Astrocyte (in vitro differentiated cells and primary cell): ENCODE measurements at regions not wholly inside any gene's neighbourhood (a gene's known extent, or its start where the extent isn't known, plus 50 kb on each side); places are given as distances from the start of the nearest gene placed in this dataset.
A peak's percentile ranks its signal among the peaks of the same experiment; 100 is the strongest.

Source experiments
- DNase-seq: peaks from one replicate; pipeline ENCODE4 v3.0.0-alpha.2; 2010; ENCODE audit warnings: low read depth
- FAIRE-seq: peaks from 2 replicates; lab custom pipeline; 2011; peaks lifted over from hg19 to GRCh38; lab: Jason Lieb, UNC
- H2AFZ ChIP-seq: 2 replicates; pipeline ENCODE4 v1.6.0; 2012; ENCODE audit warnings: low read depth, low read length, inconsistent platforms
- H3K27ac ChIP-seq: 2 replicates; pipeline ENCODE4 v1.5.1; 2011; ENCODE audit warnings: low read depth, low read length, inconsistent platforms
- H3K27me3 ChIP-seq: 2 replicates; pipeline ENCODE4 v1.6.0; 2011; ENCODE audit warnings: low read length, inconsistent platforms; ENCODE audit not compliant: insufficient read depth
- H3K36me3 ChIP-seq: 2 replicates; pipeline ENCODE4 v1.5.1; 2011; ENCODE audit warnings: low read length, inconsistent platforms; ENCODE audit not compliant: insufficient read depth
- H3K4me1 ChIP-seq: 2 replicates; pipeline ENCODE4 v1.5.1; 2011; ENCODE audit warnings: low read length, inconsistent platforms; ENCODE audit not compliant: insufficient read depth
- H3K4me2 ChIP-seq: 2 replicates; pipeline ENCODE4 v1.6.0; 2012; ENCODE audit warnings: low read length, inconsistent platforms
- H3K4me3 ChIP-seq: 2 replicates; pipeline ENCODE4 v1.5.1; 2011; ENCODE audit warnings: low read depth, mild to moderate bottlenecking, low read length, inconsistent platforms; ENCODE audit not compliant: insufficient read depth
- H3K79me2 ChIP-seq: 2 replicates; pipeline ENCODE4 v1.6.0; 2012; ENCODE audit warnings: mild to moderate bottlenecking, low read length, inconsistent platforms; ENCODE audit not compliant: insufficient read depth
- H3K9ac ChIP-seq: 2 replicates; pipeline ENCODE4 v1.6.0; 2012; ENCODE audit warnings: mild to moderate bottlenecking, low read length, inconsistent platforms
- H3K9me3 ChIP-seq: 2 replicates; pipeline ENCODE4 v1.5.1; 2012; ENCODE audit warnings: low read depth, mild to moderate bottlenecking, low read length, inconsistent platforms; ENCODE audit not compliant: insufficient read depth
- H4K20me1 ChIP-seq: 2 replicates; pipeline ENCODE4 v1.6.0; 2012; ENCODE audit warnings: low read length, inconsistent platforms; ENCODE audit not compliant: insufficient read depth
- H3K27ac Mint-ChIP-seq: one replicate; pipeline ENCODE4 v1.8.0; 2021; ENCODE audit warnings: mild to moderate bottlenecking, mixed read lengths; ENCODE audit not compliant: unreplicated experiment
- H3K27me3 Mint-ChIP-seq: one replicate; pipeline ENCODE4 v1.8.0; 2021; ENCODE audit warnings: low read depth, mixed read lengths; ENCODE audit not compliant: unreplicated experiment
- H3K36me3 Mint-ChIP-seq: one replicate; pipeline ENCODE4 v1.8.0; 2021; ENCODE audit warnings: low read depth, mixed read lengths; ENCODE audit not compliant: unreplicated experiment
- H3K4me1 Mint-ChIP-seq: one replicate; pipeline ENCODE4 v1.8.0; 2021; ENCODE audit warnings: low read depth, mixed read lengths; ENCODE audit not compliant: unreplicated experiment
- H3K4me3 Mint-ChIP-seq: one replicate; pipeline ENCODE4 v1.8.0; 2021; ENCODE audit warnings: mild to moderate bottlenecking, moderate library complexity, mixed read lengths; ENCODE audit not compliant: unreplicated experiment
- H3K9me3 Mint-ChIP-seq: one replicate; pipeline ENCODE4 v1.8.0; 2021; ENCODE audit warnings: mild to moderate bottlenecking, mixed read lengths; ENCODE audit not compliant: unreplicated experiment
- CTCF ChIP-seq: IDR thresholded peaks from 2 replicates; pipeline ENCODE4 v1.5.1; 2011; ENCODE audit warnings: low read depth, mild to moderate bottlenecking, inconsistent platforms, low read length, moderate library complexity; ENCODE audit not compliant: insufficient read depth
- EZH2 ChIP-seq: IDR thresholded peaks from 2 replicates; pipeline ENCODE4 v1.6.1; 2012; ENCODE audit warnings: mild to moderate bottlenecking, low read length, inconsistent platforms; ENCODE audit not compliant: insufficient read depth

- peak overlapping the region; percentile 64 for H3K27ac Mint-ChIP-seq
- H3K4me1 Mint-ChIP-seq, result peaks cover 15% of the 10 kb centered on the region
- Histone ChIP-seq H3K27ac (no peak overlapping the region), H3K36me3 (no peaks in the 10 kb centered on the region), H3K4me1 (no peaks in the 10 kb centered on the region), H2AFZ (no peak overlapping the region), H3K9me3 (no peaks in the 10 kb centered on the region), H4K20me1 (no peaks in the 10 kb centered on the region), H3K4me3 (no peak overlapping the region), H3K4me2 (no peak overlapping the region), H3K79me2 (no peaks in the 10 kb centered on the region), H3K9ac (no peak overlapping the region), H3K27me3 (peaks cover 21% of the 10 kb centered on the region)
- H3K36me3 Mint-ChIP-seq, result no peaks in the 10 kb centered on the region
- no peak for FAIRE-seq
- no peak for TF ChIP-seq CTCF
- TF ChIP-seq EZH2, result no peak
- DNase-seq, result no peak
- no peak overlapping the region for H3K4me3 Mint-ChIP-seq
- H3K27me3 Mint-ChIP-seq, result peaks cover 56% of the 10 kb centered on the region
- H3K9me3 Mint-ChIP-seq, result peaks cover 1% of the 10 kb centered on the region
Measured at GRCh38 chr15:69730281-69731080, 277.9 kb downstream of the RPLP1 start.

GRCh38 chr15:69731081-69731330 lies 278.4 kb downstream of the RPLP1 start:
- Histone ChIP-seq H3K4me1 (no peaks in the 10 kb centered on the region), H3K9me3 (no peaks in the 10 kb centered on the region), H2AFZ (no peak overlapping the region), H3K4me2 (no peak overlapping the region), H3K4me3 (no peak overlapping the region), H3K79me2 (no peaks in the 10 kb centered on the region), H3K36me3 (no peaks in the 10 kb centered on the region), H4K20me1 (no peaks in the 10 kb centered on the region), H3K27me3 (peaks cover 19% of the 10 kb centered on the region), H3K9ac (no peak overlapping the region), H3K27ac (no peak overlapping the region)
- Mint-ChIP-seq H3K36me3 (no peaks in the 10 kb centered on the region), H3K27ac (peak overlapping the region; percentile 58), H3K4me3 (no peak overlapping the region), H3K4me1 (peaks cover 20% of the 10 kb centered on the region), H3K9me3 (peaks cover 1% of the 10 kb centered on the region), H3K27me3 (peaks cover 56% of the 10 kb centered on the region)
- no peak for FAIRE-seq
- no peak for DNase-seq
- no peak for TF ChIP-seq EZH2
- no peak for TF ChIP-seq CTCF

- Mint-ChIP-seq H3K9me3 (peaks cover 1% of the 10 kb centered on the region), H3K4me3 (no peak overlapping the region), H3K27ac (peak overlapping the region; percentile 58), H3K27me3 (peaks cover 53% of the 10 kb centered on the region), H3K4me1 (peaks cover 20% of the 10 kb centered on the region), H3K36me3 (no peaks in the 10 kb centered on the region)
- no peak overlapping the region for H2AFZ ChIP-seq
- no peaks in the 10 kb centered on the region for H3K9me3 ChIP-seq
- no peaks in the 10 kb centered on the region for H3K79me2 ChIP-seq
- H3K9ac ChIP-seq, result no peak overlapping the region
- no peak for DNase-seq
- H3K4me3 ChIP-seq, result no peak overlapping the region
- no peaks in the 10 kb centered on the region for H4K20me1 ChIP-seq
- H3K4me2 ChIP-seq, result no peak overlapping the region
- H3K27ac ChIP-seq, result no peak overlapping the region
- FAIRE-seq, result no peak
- no peaks in the 10 kb centered on the region for H3K4me1 ChIP-seq
- no peaks in the 10 kb centered on the region for H3K36me3 ChIP-seq
- TF ChIP-seq CTCF, result no peak
- peaks cover 23% of the 10 kb centered on the region for H3K27me3 ChIP-seq
Measured at GRCh38 chr15:69731581-69731980, 279.0 kb downstream of the RPLP1 start.
